PC-3 (cell line): ENCODE measurements at regions not wholly inside any gene's neighbourhood (a gene's known extent, or its start where the extent isn't known, plus 50 kb on each side); places are given as distances from the start of the nearest gene placed in this dataset.
"Not testable (repeated sequence)": the region's sequence is repeated elsewhere in the genome, so short reads cannot be mapped to it uniquely, and the experiment has no call there.

Experiments used
- ATAC-seq: fragments of 200-7000 bp; cut with Tn5 transposase; 2 replicates; pipeline ENCODE4 v1.9.1; 2020; ENCODE audit warnings: mild to moderate bottlenecking, moderate library complexity
- BruUV-seq: library from RNA; stranded (reverse); fragments of 400-500 nt; replicated peaks from 2 replicates; lab custom pipeline; 2021; lab: Mats Ljungman, UMichigan
- CTCF ChIA-PET: fragments of 300-600 bp; sonication (Branson Sonifier 250); formaldehyde crosslinking; loops from one replicate; lab custom pipeline; 2022; ENCODE audit warnings: antibody characterized with exemption; lab: Charles Lee
- POLR2A ChIA-PET: fragments of 300-600 bp; sonication (Branson Sonifier 250); formaldehyde crosslinking; loops from one replicate; lab custom pipeline; 2022; ENCODE audit warnings: antibody characterized with exemption; ENCODE audit not compliant: unreplicated experiment; lab: Charles Lee
- DNase-seq: peaks from one replicate; pipeline ENCODE4 v3.0.0-alpha.2; 2015
- H2AFZ ChIP-seq: fragments of 300-600 bp; sonication (generic); 2 replicates; pipeline ENCODE4 v1.6.0; 2016; ENCODE audit warnings: antibody characterized with exemption, low read length
- H3F3A ChIP-seq: fragments of 300-600 bp; sonication (generic); one replicate; pipeline ENCODE4 v1.6.0; 2017; ENCODE audit warnings: antibody characterized with exemption, low read length, control low read depth, mild to moderate bottlenecking; ENCODE audit not compliant: unreplicated experiment
- H3K27ac ChIP-seq: fragments of 300-600 bp; sonication (generic); 2 replicates; pipeline ENCODE4 v1.5.1; 2016; ENCODE audit warnings: mild to moderate bottlenecking, low read length
- H3K27me3 ChIP-seq: fragments of 300-600 bp; sonication (generic); 2 replicates; pipeline ENCODE4 v1.6.1; 2016; ENCODE audit warnings: low read length, mixed read lengths
- H3K36me3 ChIP-seq: fragments of 300-600 bp; sonication (generic); 2 replicates; pipeline ENCODE4 v1.6.1; 2016; ENCODE audit warnings: low read depth, mixed run types, low read length, mixed read lengths
- H3K4me1 ChIP-seq: fragments of 300-600 bp; sonication (generic); 2 replicates; pipeline ENCODE4 v1.5.1; 2016; ENCODE audit warnings: low read length; ENCODE audit not compliant: insufficient read depth
- H3K4me2 ChIP-seq: fragments of 300-600 bp; sonication (generic); 2 replicates; pipeline ENCODE4 v1.6.0; 2016; ENCODE audit warnings: low read length
- H3K4me3 ChIP-seq: fragments of 300-600 bp; sonication (generic); 2 replicates; pipeline ENCODE4 v1.5.1; 2016; ENCODE audit warnings: mild to moderate bottlenecking, low read length, mixed read lengths
- H3K79me2 ChIP-seq: fragments of 300-600 bp; sonication (generic); 2 replicates; pipeline ENCODE4 v1.6.1; 2017; ENCODE audit warnings: low read length, mixed read lengths
- H3K9ac ChIP-seq: fragments of 300-600 bp; sonication (generic); 2 replicates; pipeline ENCODE4 v1.6.0; 2016; ENCODE audit warnings: mild to moderate bottlenecking, low read length
- H3K9me2 ChIP-seq: fragments of 300-600 bp; sonication (generic); replicated peaks from 2 replicates; pipeline ENCODE4 v1.6.1; 2016; ENCODE audit warnings: mixed run types, low read length, mixed read lengths
- H3K9me3 ChIP-seq: fragments of 300-600 bp; sonication (generic); 2 replicates; pipeline ENCODE4 v1.6.1; 2016; ENCODE audit warnings: low read length, mixed read lengths
- H4K20me1 ChIP-seq: fragments of 300-600 bp; sonication (generic); 2 replicates; pipeline ENCODE4 v1.6.1; 2016; ENCODE audit warnings: low read length, mixed read lengths
- CTCF ChIP-seq: fragments of 300-600 bp; sonication (generic); conservative IDR thresholded peaks from 2 replicates; pipeline ENCODE4 v1.5.1; 2017; ENCODE audit warnings: antibody characterized with exemption, low read depth, mild to moderate bottlenecking, low read length
- EZH2 ChIP-seq: fragments of 300-600 bp; sonication (generic); IDR thresholded peaks from one replicate; pipeline ENCODE4 v1.6.1; 2017; ENCODE audit warnings: antibody characterized with exemption, mild to moderate bottlenecking, low read length; ENCODE audit not compliant: unreplicated experiment
- EZH2phosphoT487 ChIP-seq: fragments of 300-600 bp; sonication (generic); IDR thresholded peaks from 2 replicates; pipeline ENCODE4 v1.6.1; 2018; ENCODE audit warnings: mild to moderate bottlenecking, antibody characterized with exemption, low read length, borderline replicate concordance
- intact Hi-C: fragments of 100-400 bp; cut with micrococcal nuclease; formaldehyde crosslinking; loops from 2 replicates; pipeline ENCODE4 v1.9.0; 2023

- CTCF ChIA-PET: no interaction called here
Measured at GRCh38 chr13:40053401-40053800, 397.9 kb downstream of the COG6 start.

GRCh38 chr13:40054422-40054821 lies 399.0 kb downstream of the COG6 start:
- POLR2A ChIA-PET, DNase-seq, H3K9me3 ChIP-seq, CTCF ChIA-PET, H2AFZ ChIP-seq, H3K79me2 ChIP-seq, H3K9me2 ChIP-seq, H3K27ac ChIP-seq, H4K20me1 ChIP-seq, BruUV-seq, intact Hi-C loops, H3K9ac ChIP-seq, H3K4me1 ChIP-seq, H3K4me3 ChIP-seq, H3F3A ChIP-seq, H3K36me3 ChIP-seq, H3K4me2 ChIP-seq, ATAC-seq, H3K27me3 ChIP-seq: not testable (repeated sequence)

More at GRCh38 chr13:40053401-40053800, 397.9 kb downstream of the COG6 start:
- no peak overlapping the region for H3K4me3 ChIP-seq
- no peaks in the 10 kb centered on the region for H3K79me2 ChIP-seq
- H3K36me3 ChIP-seq: no peaks in the 10 kb centered on the region
- POLR2A ChIA-PET: no interaction called here
- no peaks in the 10 kb centered on the region for H3K9me2 ChIP-seq
- no peak overlapping the region for H2AFZ ChIP-seq
- ATAC-seq (no peak), DNase-seq (no peak)
- H3K4me1 ChIP-seq: no peaks in the 10 kb centered on the region
- H3K27ac ChIP-seq: no peak overlapping the region
- intact Hi-C loops: no loop called here
- H3K27me3 ChIP-seq: no peaks in the 10 kb centered on the region
- no peaks in the 10 kb centered on the region for H3K9me3 ChIP-seq
- no peak overlapping the region for H3K4me2 ChIP-seq
- no TSS peak for BruUV-seq
- no peak overlapping the region for H3K9ac ChIP-seq
- no peaks in the 10 kb centered on the region for H3F3A ChIP-seq
- H4K20me1 ChIP-seq: no peaks in the 10 kb centered on the region
- TF ChIP-seq EZH2 (no peak), EZH2phosphoT487 (no peak), CTCF (no peak)

GRCh38 chr13:40056898-40057619 lies 401.6 kb downstream of the COG6 start:
- no peaks in the 10 kb centered on the region for H3K36me3 ChIP-seq
- no peaks in the 10 kb centered on the region for H3K9me2 ChIP-seq
- no peak overlapping the region for H3K4me3 ChIP-seq
- BruUV-seq: no TSS peak
- DNase-seq: no peak
- POLR2A ChIA-PET: no interaction called here
- no peaks in the 10 kb centered on the region for H3F3A ChIP-seq
- CTCF ChIA-PET: no interaction called here
- H4K20me1 ChIP-seq: no peaks in the 10 kb centered on the region
- H3K79me2 ChIP-seq: no peaks in the 10 kb centered on the region
- no peaks in the 10 kb centered on the region for H3K9me3 ChIP-seq
- H3K27ac ChIP-seq: no peak overlapping the region
- H3K4me2 ChIP-seq: no peak overlapping the region
- H3K27me3 ChIP-seq: no peaks in the 10 kb centered on the region
- ATAC-seq: no peak
- H3K9ac ChIP-seq: no peak overlapping the region
- peaks cover 6% of the 10 kb centered on the region; the same call in 1 of the 2 replicates for H3K4me1 ChIP-seq
- no peak for TF ChIP-seq EZH2
- TF ChIP-seq EZH2phosphoT487: no peak
- no peak for TF ChIP-seq CTCF
- H2AFZ ChIP-seq: no peak overlapping the region
- intact Hi-C loops: no loop called here
